ENCODE measurements at regions not wholly inside any gene's neighbourhood (a gene's known extent, or its start where the extent isn't known, plus 50 kb on each side); places are given as distances from the start of the nearest gene placed in this dataset.
A peak's percentile ranks its signal among the peaks of the same experiment; 100 is the strongest.

- DNase-seq (ENCODE audit: low read depth), result no peak
- no peak overlapping the region for H3K4me3 ChIP-seq (ENCODE audit: low read depth, low read length)
These were observed 87.8 kb downstream of the FOXB1 start for GRCh38 chr15:60091911-60092310.

GRCh38 chr15:60093273-60094067 is 89.4 kb downstream of the FOXB1 start:
- no peak for DNase-seq (ENCODE audit: low read depth)

GRCh38 chr15:60095711-60096110 is 91.6 kb downstream of the FOXB1 start:
- no peak for DNase-seq (ENCODE audit: low read depth)
- no peak overlapping the region for H3K4me3 ChIP-seq (ENCODE audit: low read depth, low read length)

More at GRCh38 chr15:60093273-60094067, 89.4 kb downstream of the FOXB1 start:
- no peak overlapping the region for H3K4me3 ChIP-seq (ENCODE audit: low read depth, low read length)

- DNase-seq (ENCODE audit: low read depth), result no peak
- H3K4me3 ChIP-seq (ENCODE audit: low read depth, low read length), result no peak overlapping the region
These were observed 92.0 kb downstream of the FOXB1 start for GRCh38 chr15:60096157-60096556.

GRCh38 chr15:60101416-60101815 is 97.3 kb downstream of the FOXB1 start:
- H3K4me3 ChIP-seq (ENCODE audit: low read depth, low read length), result no peak overlapping the region
- DNase-seq (ENCODE audit: low read depth), result no peak

GRCh38 chr15:60102748-60103147 is 98.6 kb downstream of the FOXB1 start:
- no peak for DNase-seq (ENCODE audit: low read depth)
- no peak overlapping the region for H3K4me3 ChIP-seq (ENCODE audit: low read depth, low read length)

GRCh38 chr15:60110909-60111308 is 106.8 kb downstream of the FOXB1 start:
- no peak for DNase-seq (ENCODE audit: low read depth)
- H3K4me3 ChIP-seq (ENCODE audit: low read depth, low read length), result no peak overlapping the region

GRCh38 chr15:60115579-60116380 is 111.7 kb downstream of the FOXB1 start:
- no peak overlapping the region for H3K4me3 ChIP-seq (ENCODE audit: low read depth, low read length)
- no peak for DNase-seq (ENCODE audit: low read depth)

GRCh38 chr15:60116456-60117089 is 112.5 kb downstream of the FOXB1 start:
- no peak overlapping the region for H3K4me3 ChIP-seq (ENCODE audit: low read depth, low read length)
- no peak for DNase-seq (ENCODE audit: low read depth)

GRCh38 chr15:60118146-60118545 is 114.0 kb downstream of the FOXB1 start:
- H3K4me3 ChIP-seq (ENCODE audit: low read depth, low read length), result no peak overlapping the region
- DNase-seq (ENCODE audit: low read depth), result no peak

- no peak for DNase-seq (ENCODE audit: low read depth)
- no peak overlapping the region for H3K4me3 ChIP-seq (ENCODE audit: low read depth, low read length)
These were observed 114.5 kb downstream of the FOXB1 start for GRCh38 chr15:60118626-60119025.

GRCh38 chr15:60119101-60119500 is 115.0 kb downstream of the FOXB1 start:
- no peak for DNase-seq (ENCODE audit: low read depth)
- H3K4me3 ChIP-seq (ENCODE audit: low read depth, low read length), result no peak overlapping the region

GRCh38 chr15:60120100-60120499 is 116.0 kb downstream of the FOXB1 start:
- no peak overlapping the region for H3K4me3 ChIP-seq (ENCODE audit: low read depth, low read length)
- DNase-seq (ENCODE audit: low read depth), result no peak

- no peak for DNase-seq (ENCODE audit: low read depth)
- no peak overlapping the region for H3K4me3 ChIP-seq (ENCODE audit: low read depth, low read length)
These were observed 117.7 kb downstream of the FOXB1 start for GRCh38 chr15:60121845-60122244.

- no peak overlapping the region for H3K4me3 ChIP-seq (ENCODE audit: low read depth, low read length)
- no peak for DNase-seq (ENCODE audit: low read depth)
These were observed 118.6 kb downstream of the FOXB1 start for GRCh38 chr15:60122691-60123090.

GRCh38 chr15:60124460-60125070 is 120.5 kb downstream of the FOXB1 start:
- no peak overlapping the region for H3K4me3 ChIP-seq (ENCODE audit: low read depth, low read length)
- DNase-seq (ENCODE audit: low read depth), result no peak

- no peak overlapping the region for H3K4me3 ChIP-seq (ENCODE audit: low read depth, low read length)
- no peak for DNase-seq (ENCODE audit: low read depth)
These were observed 121.2 kb downstream of the FOXB1 start for GRCh38 chr15:60125334-60125733.

- no peak overlapping the region for H3K4me3 ChIP-seq (ENCODE audit: low read depth, low read length)
- no peak for DNase-seq (ENCODE audit: low read depth)
These were observed 122.1 kb downstream of the FOXB1 start for GRCh38 chr15:60126200-60126599.

GRCh38 chr15:60126661-60127060 is 122.5 kb downstream of the FOXB1 start:
- DNase-seq (ENCODE audit: low read depth), result no peak
- no peak overlapping the region for H3K4me3 ChIP-seq (ENCODE audit: low read depth, low read length)

- H3K4me3 ChIP-seq (ENCODE audit: low read depth, low read length), result peak overlapping the region; percentile 47
- no peak for DNase-seq (ENCODE audit: low read depth)
These were observed 123.9 kb downstream of the FOXB1 start for GRCh38 chr15:60128000-60128376.

Measured in skeletal muscle cell (primary cell).